ENCODE measurements at regions not wholly inside any gene's neighbourhood (a gene's known extent, or its start where the extent isn't known, plus 50 kb on each side); places are given as distances from the start of the nearest gene placed in this dataset.

- H3K27ac ChIP-seq (ENCODE audit: low read depth in 2 of 2, low read length in 1 of 2), result no peak overlapping the region
- H3K9ac ChIP-seq, result no peak overlapping the region
- TF ChIP-seq POLR2AphosphoS5 (IDR thresholded peaks at IDR 0.05; ENCODE audit: low read depth, low read length) (no peak), RAD21 (IDR thresholded peaks at IDR 0.05; ENCODE audit: low read length) (no peak), TEAD4 (IDR thresholded peaks at IDR 0.05; ENCODE audit: borderline replicate concordance, insufficient read depth) (no peak), FOXM1 (IDR thresholded peaks at IDR 0.05; ENCODE audit: low read depth) (no peak), IRF3 (IDR thresholded peaks at IDR 0.05; ENCODE audit: low read depth, low read length) (no peak)
- H3K36me3 ChIP-seq (replicated peaks in 1 of 2; ENCODE audit: control insufficient read depth in 1 of 2, insufficient read depth in 2 of 2, low read length in 1 of 2), result no peaks in the 10 kb centered on the region
- WGBS (ENCODE audit: low lambda C conversion rate), result 1% methylated on average over 4 of the region's 4 CpGs
- no peaks in the 10 kb centered on the region for H4K20me1 ChIP-seq (ENCODE audit: insufficient read depth)
- CTCF ChIA-PET, result interaction anchor here (1.1 to 1.3 kb wide), 2 partner anchors 17 to 31 kb away, joined by 3 read pairs; no protein-coding TSS in a partner anchor
- H3K4me1 ChIP-seq (ENCODE audit: control insufficient read depth in 1 of 2, insufficient read depth in 2 of 2, low read depth in 1 of 2, low read length in 1 of 2), result no peaks in the 10 kb centered on the region
- no peaks in the 10 kb centered on the region for H3F3A ChIP-seq (replicated peaks; ENCODE audit: insufficient read depth)
- POLR2A ChIA-PET, result no interaction called here
- no peaks in the 10 kb centered on the region for H3K79me2 ChIP-seq (ENCODE audit: insufficient read depth)
- no peak overlapping the region for H3K4me2 ChIP-seq
- H3K27me3 ChIP-seq (ENCODE audit: insufficient read depth), result no peaks in the 10 kb centered on the region
- H3K4me3 ChIP-seq (ENCODE audit: low read depth in 2 of 2, low read length in 1 of 2), result no peak overlapping the region
- no peak for DNase-seq
- H2AFZ ChIP-seq (ENCODE audit: low read depth), result no peak overlapping the region
- H3K9me3 ChIP-seq, result no peaks in the 10 kb centered on the region
- no peaks in the 10 kb centered on the region for H3K9me2 ChIP-seq
Measured at GRCh38 chr7:42625421-42625820, 286.4 kb downstream of the C7orf25 start.

GRCh38 chr7:42624471-42624870 is 287.4 kb downstream of the C7orf25 start:
- Histone ChIP-seq H3K4me3 (ENCODE audit: low read depth in 2 of 2, low read length in 1 of 2) (no peak overlapping the region), H3K4me1 (ENCODE audit: control insufficient read depth in 1 of 2, insufficient read depth in 2 of 2, low read depth in 1 of 2, low read length in 1 of 2) (no peaks in the 10 kb centered on the region), H3K36me3 (replicated peaks in 1 of 2; ENCODE audit: control insufficient read depth in 1 of 2, insufficient read depth in 2 of 2, low read length in 1 of 2) (no peaks in the 10 kb centered on the region), H3F3A (replicated peaks; ENCODE audit: insufficient read depth) (no peaks in the 10 kb centered on the region), H3K4me2 (no peak overlapping the region), H3K79me2 (ENCODE audit: insufficient read depth) (no peaks in the 10 kb centered on the region), H4K20me1 (ENCODE audit: insufficient read depth) (no peaks in the 10 kb centered on the region), H3K27me3 (ENCODE audit: insufficient read depth) (no peaks in the 10 kb centered on the region), H3K9me2 (no peaks in the 10 kb centered on the region), H2AFZ (ENCODE audit: low read depth) (no peak overlapping the region), H3K9ac (no peak overlapping the region), H3K9me3 (no peaks in the 10 kb centered on the region), H3K27ac (ENCODE audit: low read depth in 2 of 2, low read length in 1 of 2) (no peak overlapping the region)
- CTCF ChIA-PET, result no interaction called here
- POLR2A ChIA-PET, result no interaction called here
- no peak for DNase-seq
- TF ChIP-seq RCOR1 (IDR thresholded peaks at IDR 0.05; ENCODE audit: low read length) (no peak), NRF1 (IDR thresholded peaks at IDR 0.05; ENCODE audit: low read depth, low read length) (no peak), ELF1 (IDR thresholded peaks at IDR 0.05) (no peak), EZH2phosphoT487 (IDR thresholded peaks at IDR 0.05; ENCODE audit: borderline replicate concordance, low read depth) (no peak), REST (IDR thresholded peaks at IDR 0.05; ENCODE audit: low read depth, low read length) (no peak), FOXM1 (IDR thresholded peaks at IDR 0.05; ENCODE audit: low read depth) (no peak), SIN3A (IDR thresholded peaks at IDR 0.05; ENCODE audit: borderline replicate concordance, low read depth, low read length) (no peak), MXI1 (IDR thresholded peaks at IDR 0.05; ENCODE audit: low read depth, low read length) (no peak), IRF3 (IDR thresholded peaks at IDR 0.05; ENCODE audit: low read depth, low read length) (no peak), GATA2 (CRISPR knock-in tag; IDR thresholded peaks at IDR 0.05) (no peak), JUND (IDR thresholded peaks at IDR 0.05) (no peak), FOSL2 (IDR thresholded peaks at IDR 0.05; ENCODE audit: borderline replicate concordance, low read depth) (no peak), NFIC (IDR thresholded peaks at IDR 0.05; ENCODE audit: borderline replicate concordance) (no peak), ZBTB33 (IDR thresholded peaks at IDR 0.05; ENCODE audit: borderline replicate concordance, low read depth) (no peak), TEAD4 (IDR thresholded peaks at IDR 0.05; ENCODE audit: borderline replicate concordance, insufficient read depth) (no peak), YY1 (IDR thresholded peaks at IDR 0.05; ENCODE audit: low read depth) (no peak), RXRA (IDR thresholded peaks at IDR 0.05; ENCODE audit: borderline replicate concordance, low read depth) (no peak), MAX (IDR thresholded peaks at IDR 0.05; ENCODE audit: low read depth) (no peak), SMC3 (IDR thresholded peaks at IDR 0.05; ENCODE audit: low read depth, low read length) (no peak)

Data from SK-N-SH (cell line).